WTC11 (cell line): ENCODE measurements at regions not wholly inside any gene's neighbourhood (a gene's known extent, or its start where the extent isn't known, plus 50 kb on each side); places are given as distances from the start of the nearest gene placed in this dataset.

Experiments used
- ATAC-seq: fragments of 200-7000 bp; cut with Tn5 transposase; 2 replicates; pipeline ENCODE4 v1.10.0; 2021; ENCODE audit warnings: mild to moderate bottlenecking, moderate library complexity
- CTCF ChIA-PET: fragments of 300-600 bp; sonication (Branson Sonifier 250); formaldehyde crosslinking; loops from one replicate; lab custom pipeline; 2021; ENCODE audit warnings: antibody characterized with exemption; lab: Charles Lee
- POLR2A ChIA-PET: fragments of 350-600 bp; sonication (Branson Sonifier 250); formaldehyde crosslinking; loops from one replicate; lab custom pipeline; 2021; ENCODE audit warnings: antibody characterized with exemption; lab: Charles Lee
- DNase-seq: peaks from one replicate; pipeline ENCODE4 v3.0.0; 2021; ENCODE audit warnings: low spot score
- H3K27ac Mint-ChIP-seq: 2 replicates; pipeline ENCODE4 v1.8.0; 2021; ENCODE audit warnings: mixed read lengths
- H3K27me3 Mint-ChIP-seq: 2 replicates; pipeline ENCODE4 v1.8.0; 2021; ENCODE audit warnings: low read depth, mild to moderate bottlenecking, moderate library complexity, mixed read lengths
- H3K36me3 Mint-ChIP-seq: 2 replicates; pipeline ENCODE4 v1.8.0; 2021; ENCODE audit warnings: mixed read lengths
- H3K4me1 Mint-ChIP-seq: 2 replicates; pipeline ENCODE4 v1.8.0; 2022; ENCODE audit warnings: mixed read lengths
- H3K4me3 Mint-ChIP-seq: 2 replicates; pipeline ENCODE4 v1.8.0; 2021; ENCODE audit warnings: mild to moderate bottlenecking, moderate library complexity, mixed read lengths
- H3K9me3 Mint-ChIP-seq: 2 replicates; pipeline ENCODE4 v1.8.0; 2021; ENCODE audit warnings: mixed read lengths
- ATF1 ChIP-seq: sonication (generic); formaldehyde crosslinking; IDR thresholded peaks from 2 replicates; pipeline ENCODE4 v1.8.1; 2023; ENCODE audit warnings: mild to moderate bottlenecking, moderate library complexity, missing genetic modification reagents
- ELF4 ChIP-seq: sonication (generic); formaldehyde crosslinking; IDR thresholded peaks from 2 replicates; pipeline ENCODE4 v1.8.1; 2022; ENCODE audit warnings: low read depth, mild to moderate bottlenecking, moderate library complexity, missing genetic modification reagents
- EMX1 ChIP-seq: fragments of 250-450 bp; sonication (Bioruptor Pico); IDR thresholded peaks from 2 replicates; pipeline ENCODE4 v1.8.0; 2021; ENCODE audit warnings: mild to moderate bottlenecking
- ERG ChIP-seq: fragments of 250-450 bp; sonication (Bioruptor Pico); IDR thresholded peaks from 2 replicates; pipeline ENCODE4 v1.8.0; 2021; ENCODE audit warnings: mild to moderate bottlenecking
- FOXJ3 ChIP-seq: sonication (generic); formaldehyde crosslinking; IDR thresholded peaks from 2 replicates; pipeline ENCODE4 v1.9.0; 2021; ENCODE audit warnings: missing genetic modification reagents, mild to moderate bottlenecking, borderline replicate concordance
- HMGA2 ChIP-seq: fragments of 250-450 bp; sonication (Bioruptor Pico); IDR thresholded peaks from 2 replicates; pipeline ENCODE4 v1.4.0; 2021; ENCODE audit warnings: mild to moderate bottlenecking, moderate library complexity
- JUN ChIP-seq: sonication (generic); formaldehyde crosslinking; IDR thresholded peaks from 2 replicates; pipeline ENCODE4 v1.8.0; 2023; ENCODE audit warnings: mild to moderate bottlenecking, missing genetic modification reagents
- KAT7 ChIP-seq: sonication (generic); formaldehyde crosslinking; IDR thresholded peaks from 2 replicates; pipeline ENCODE4 v1.8.1; 2023; ENCODE audit warnings: missing genetic modification reagents, mild to moderate bottlenecking, borderline replicate concordance
- MXD4 ChIP-seq: fragments of 250-450 bp; sonication (Bioruptor Pico); IDR thresholded peaks from 2 replicates; pipeline ENCODE4 v1.8.0; 2021; ENCODE audit warnings: mild to moderate bottlenecking, moderate library complexity, borderline replicate concordance
- NR1H2 ChIP-seq: sonication (generic); formaldehyde crosslinking; IDR thresholded peaks from 2 replicates; pipeline ENCODE4 v1.9.0; 2021; ENCODE audit warnings: mild to moderate bottlenecking, moderate library complexity, missing genetic modification reagents
- SP1 ChIP-seq: sonication (generic); formaldehyde crosslinking; conservative IDR thresholded peaks from 2 replicates; pipeline ENCODE4 v1.8.1; 2022; ENCODE audit warnings: missing genetic modification reagents
- STAT6 ChIP-seq: sonication (generic); formaldehyde crosslinking; conservative IDR thresholded peaks from 2 replicates; pipeline ENCODE4 v1.8.1; 2023; ENCODE audit warnings: mild to moderate bottlenecking, low read depth, missing genetic modification reagents, moderate library complexity
- TP53 ChIP-seq: sonication (generic); formaldehyde crosslinking; IDR thresholded peaks from 2 replicates; pipeline ENCODE4 v1.8.1; 2023; ENCODE audit warnings: mild to moderate bottlenecking, missing genetic modification reagents
- ZNF121 ChIP-seq: sonication (generic); formaldehyde crosslinking; IDR thresholded peaks from 2 replicates; pipeline ENCODE4 v1.8.0; 2023; ENCODE audit warnings: missing genetic modification reagents
- ZNF232 ChIP-seq: sonication (generic); formaldehyde crosslinking; IDR thresholded peaks from 2 replicates; pipeline ENCODE4 v1.8.0; 2022; ENCODE audit warnings: mild to moderate bottlenecking, missing genetic modification reagents
- ZNF317 ChIP-seq: sonication (generic); formaldehyde crosslinking; IDR thresholded peaks from 2 replicates; pipeline ENCODE4 v1.8.1; 2023; ENCODE audit warnings: low read depth, mild to moderate bottlenecking, moderate library complexity, missing genetic modification reagents, borderline replicate concordance
- ZNF396 ChIP-seq: fragments of 250-450 bp; sonication (Bioruptor Pico); IDR thresholded peaks from 2 replicates; pipeline ENCODE4 v1.8.0; 2021; ENCODE audit warnings: mild to moderate bottlenecking, moderate library complexity, borderline replicate concordance
- ZNF416 ChIP-seq: fragments of 250-450 bp; sonication (Bioruptor Pico); IDR thresholded peaks from 2 replicates; pipeline ENCODE4 v1.9.0; 2021; ENCODE audit warnings: mild to moderate bottlenecking, inconsistent platforms
- ZNF423 ChIP-seq: fragments of 250-450 bp; sonication (Bioruptor Pico); IDR thresholded peaks from 2 replicates; pipeline ENCODE4 v2.1.2; 2022; ENCODE audit warnings: mild to moderate bottlenecking, moderate library complexity
- ZNF512 ChIP-seq: sonication (generic); formaldehyde crosslinking; IDR thresholded peaks from 2 replicates; pipeline ENCODE4 v1.8.1; 2022; ENCODE audit warnings: missing genetic modification reagents, borderline replicate concordance
- TF ChIP-seq, protein P1 (sequence below): sonication (generic); formaldehyde crosslinking; IDR thresholded peaks from 2 replicates; pipeline ENCODE4 v1.8.1; 2023; ENCODE audit warnings: mild to moderate bottlenecking, missing genetic modification reagents

GRCh38 chr13:50077431-50077830, 62.2 kb downstream of the KCNRG start:
- Mint-ChIP-seq H3K27me3 (no peaks in the 10 kb centered on the region; the same call in 1 of the 2 replicates), H3K27ac (no peak overlapping the region), H3K4me3 (no peak overlapping the region), H3K4me1 (peaks cover 25% of the 10 kb centered on the region), H3K36me3 (no peaks in the 10 kb centered on the region), H3K9me3 (no peaks in the 10 kb centered on the region)
- TF ChIP-seq SP1 (CRISPR knock-in tag) = no peak
- no peak for TF ChIP-seq JUN
- no peak for TF ChIP-seq HMGA2 (CRISPR knock-in tag)
- ChIA-PET POLR2A (no interaction called here), CTCF (interaction anchor here (0.5 kb wide), 1 partner anchor 77 kb away, joined by 4 read pairs; no protein-coding TSS in a partner anchor)
- no peak for ATAC-seq
- no peak for DNase-seq

DNA sequence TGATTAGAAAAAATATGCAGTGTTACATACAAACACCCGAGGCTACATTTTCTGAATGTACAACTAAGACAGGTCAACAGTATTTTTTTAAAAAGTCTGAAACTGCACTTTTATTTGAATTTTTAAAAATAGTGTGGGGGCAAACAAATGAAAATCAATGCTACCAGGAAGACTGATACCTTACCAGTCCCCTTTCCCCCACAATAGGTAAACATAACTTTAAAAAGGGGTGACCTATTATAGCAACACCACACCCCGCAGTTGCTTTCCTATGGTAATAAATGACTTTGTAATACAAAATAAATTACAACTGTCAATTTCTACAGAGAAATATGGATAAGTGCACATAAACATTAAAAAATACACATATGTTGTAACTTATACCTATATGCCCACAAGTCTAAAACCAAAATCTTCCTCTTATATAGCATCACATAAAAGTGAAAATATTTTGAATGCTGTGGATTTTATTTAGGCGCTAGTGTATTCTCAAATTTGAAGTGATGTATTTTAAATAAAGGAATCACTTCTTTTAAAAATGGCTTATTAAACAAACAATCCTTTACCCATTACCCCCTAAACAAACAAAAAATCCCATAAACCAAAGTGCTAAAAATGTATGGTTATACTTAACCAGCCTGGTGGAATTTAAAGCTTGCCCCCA, 63.1 kb downstream of the KCNRG start:
- TF ChIP-seq NR1H2 (CRISPR knock-in tag) (no peak), ZNF317 (CRISPR knock-in tag) (no peak), TP53 (CRISPR knock-in tag) (no peak), ZNF396 (CRISPR knock-in tag) (no peak), ZNF423 (CRISPR knock-in tag) (no peak), ATF1 (CRISPR knock-in tag) (no peak), ZNF416 (CRISPR knock-in tag) (no peak), SP1 (CRISPR knock-in tag) (no peak), ZNF121 (CRISPR knock-in tag) (no peak), ELF4 (no peak), KAT7 (CRISPR knock-in tag) (no peak)
- TF ChIP-seq, protein P1, sequence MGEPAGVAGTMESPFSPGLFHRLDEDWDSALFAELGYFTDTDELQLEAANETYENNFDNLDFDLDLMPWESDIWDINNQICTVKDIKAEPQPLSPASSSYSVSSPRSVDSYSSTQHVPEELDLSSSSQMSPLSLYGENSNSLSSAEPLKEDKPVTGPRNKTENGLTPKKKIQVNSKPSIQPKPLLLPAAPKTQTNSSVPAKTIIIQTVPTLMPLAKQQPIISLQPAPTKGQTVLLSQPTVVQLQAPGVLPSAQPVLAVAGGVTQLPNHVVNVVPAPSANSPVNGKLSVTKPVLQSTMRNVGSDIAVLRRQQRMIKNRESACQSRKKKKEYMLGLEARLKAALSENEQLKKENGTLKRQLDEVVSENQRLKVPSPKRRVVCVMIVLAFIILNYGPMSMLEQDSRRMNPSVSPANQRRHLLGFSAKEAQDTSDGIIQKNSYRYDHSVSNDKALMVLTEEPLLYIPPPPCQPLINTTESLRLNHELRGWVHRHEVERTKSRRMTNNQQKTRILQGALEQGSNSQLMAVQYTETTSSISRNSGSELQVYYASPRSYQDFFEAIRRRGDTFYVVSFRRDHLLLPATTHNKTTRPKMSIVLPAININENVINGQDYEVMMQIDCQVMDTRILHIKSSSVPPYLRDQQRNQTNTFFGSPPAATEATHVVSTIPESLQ = no peak
- no peaks in the 10 kb centered on the region for H3K36me3 Mint-ChIP-seq
- peaks cover 31% of the 10 kb centered on the region for H3K4me1 Mint-ChIP-seq
- peaks cover 7% of the 10 kb centered on the region; the same call in 1 of the 2 replicates for H3K27me3 Mint-ChIP-seq
- ChIA-PET CTCF (interaction anchor here (2.0 to 4.5 kb wide), 2 partner anchors 81 to 102 kb away, joined by 5 to 41 read pairs; partner anchors contain the start of gene TRIM13), POLR2A (interaction anchor here (4.9 kb wide), 1 partner anchor 81 kb away, joined by 52 read pairs; the partner anchor contains the start of gene TRIM13)
- peak overlapping the region; percentile 22 for H3K4me3 Mint-ChIP-seq
- no peak overlapping the region for H3K27ac Mint-ChIP-seq
- no peaks in the 10 kb centered on the region for H3K9me3 Mint-ChIP-seq
- DNase-seq = no peak
- no peak for ATAC-seq

DNA sequence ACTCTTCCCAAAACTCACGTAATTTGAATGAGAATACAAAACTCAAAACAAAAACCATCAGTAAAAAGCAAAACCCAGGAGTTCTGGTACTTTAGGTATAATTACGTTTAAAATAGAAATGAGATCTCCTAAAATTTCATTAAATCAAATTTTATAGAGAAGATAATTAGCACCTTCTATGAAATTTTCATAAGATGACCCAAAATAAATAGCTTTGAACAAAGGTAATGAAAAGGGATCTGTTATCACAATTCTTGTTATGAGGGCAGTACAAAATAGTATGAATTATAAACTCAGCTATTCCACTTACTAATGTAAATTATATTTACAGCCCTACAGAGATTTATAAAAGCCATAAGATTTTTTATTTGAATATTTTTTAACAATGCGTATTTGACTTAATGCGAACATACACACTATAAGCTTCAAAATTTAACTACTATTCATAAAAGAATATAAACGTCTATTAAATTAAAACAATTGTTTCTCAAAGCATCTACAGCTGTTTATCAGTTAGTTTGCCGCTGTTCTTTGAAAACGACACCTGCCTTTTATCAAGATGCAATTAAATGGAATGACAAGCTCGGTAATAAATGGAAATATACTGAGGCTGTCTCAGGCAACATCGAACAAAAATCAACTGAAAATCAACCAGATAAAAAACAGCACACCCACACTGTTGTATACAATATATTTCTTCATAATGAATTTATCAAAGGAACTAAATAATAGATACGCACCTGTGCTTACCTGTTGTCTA, 63.8 kb downstream of the KCNRG start:
- Mint-ChIP-seq H3K4me1 (peaks cover 33% of the 10 kb centered on the region), H3K36me3 (no peaks in the 10 kb centered on the region), H3K9me3 (no peaks in the 10 kb centered on the region), H3K4me3 (peak overlapping the region; percentile 98), H3K27me3 (peaks cover 9% of the 10 kb centered on the region; the same call in 1 of the 2 replicates), H3K27ac (no peak overlapping the region)
- CTCF ChIA-PET = interaction anchor here (0.9 to 4.5 kb wide), 3 partner anchors 82 to 170 kb away, joined by 3 to 41 read pairs (median 5); partner anchors contain the start of gene TRIM13
- no peak for ATAC-seq
- POLR2A ChIA-PET = interaction anchor here (4.9 kb wide), 1 partner anchor 81 kb away, joined by 52 read pairs; the partner anchor contains the start of gene TRIM13
- DNase-seq = no peak
- TF ChIP-seq FOXJ3 (CRISPR knock-in tag) (no peak), KAT7 (CRISPR knock-in tag) (no peak), ZNF121 (CRISPR knock-in tag) (no peak), ZNF232 (CRISPR knock-in tag) (no peak), EMX1 (no peak), MXD4 (CRISPR knock-in tag) (no peak), STAT6 (CRISPR knock-in tag) (no peak), ZNF512 (CRISPR knock-in tag) (no peak), ERG (no peak)
- TF ChIP-seq, protein P1 = no peak
